ENCODE measurements at regions not wholly inside any gene's neighbourhood (a gene's known extent, or its start where the extent isn't known, plus 50 kb on each side); places are given as distances from the start of the nearest gene placed in this dataset.

DNA sequence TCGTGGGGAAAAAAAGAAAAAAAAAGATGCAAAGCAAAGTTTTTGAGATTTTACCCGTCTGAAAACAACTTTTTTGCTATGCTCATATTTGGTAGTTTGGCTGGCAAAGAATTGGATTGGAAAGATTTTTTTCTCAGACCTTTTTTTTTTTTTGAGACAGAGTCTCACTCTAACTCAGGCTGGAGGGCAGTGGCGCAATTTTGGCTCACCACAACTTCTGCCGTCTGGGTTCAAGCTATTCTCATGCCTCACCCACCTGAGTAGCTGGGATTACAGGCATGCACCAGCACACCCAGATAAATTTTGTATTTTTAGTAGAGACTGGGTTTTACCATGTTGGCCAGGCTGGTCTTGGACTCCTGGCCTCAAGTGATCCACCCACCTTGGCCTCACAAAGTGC is 56.3 kb upstream of the TANC1 start (continued):
- TF ChIP-seq, protein P1, sequence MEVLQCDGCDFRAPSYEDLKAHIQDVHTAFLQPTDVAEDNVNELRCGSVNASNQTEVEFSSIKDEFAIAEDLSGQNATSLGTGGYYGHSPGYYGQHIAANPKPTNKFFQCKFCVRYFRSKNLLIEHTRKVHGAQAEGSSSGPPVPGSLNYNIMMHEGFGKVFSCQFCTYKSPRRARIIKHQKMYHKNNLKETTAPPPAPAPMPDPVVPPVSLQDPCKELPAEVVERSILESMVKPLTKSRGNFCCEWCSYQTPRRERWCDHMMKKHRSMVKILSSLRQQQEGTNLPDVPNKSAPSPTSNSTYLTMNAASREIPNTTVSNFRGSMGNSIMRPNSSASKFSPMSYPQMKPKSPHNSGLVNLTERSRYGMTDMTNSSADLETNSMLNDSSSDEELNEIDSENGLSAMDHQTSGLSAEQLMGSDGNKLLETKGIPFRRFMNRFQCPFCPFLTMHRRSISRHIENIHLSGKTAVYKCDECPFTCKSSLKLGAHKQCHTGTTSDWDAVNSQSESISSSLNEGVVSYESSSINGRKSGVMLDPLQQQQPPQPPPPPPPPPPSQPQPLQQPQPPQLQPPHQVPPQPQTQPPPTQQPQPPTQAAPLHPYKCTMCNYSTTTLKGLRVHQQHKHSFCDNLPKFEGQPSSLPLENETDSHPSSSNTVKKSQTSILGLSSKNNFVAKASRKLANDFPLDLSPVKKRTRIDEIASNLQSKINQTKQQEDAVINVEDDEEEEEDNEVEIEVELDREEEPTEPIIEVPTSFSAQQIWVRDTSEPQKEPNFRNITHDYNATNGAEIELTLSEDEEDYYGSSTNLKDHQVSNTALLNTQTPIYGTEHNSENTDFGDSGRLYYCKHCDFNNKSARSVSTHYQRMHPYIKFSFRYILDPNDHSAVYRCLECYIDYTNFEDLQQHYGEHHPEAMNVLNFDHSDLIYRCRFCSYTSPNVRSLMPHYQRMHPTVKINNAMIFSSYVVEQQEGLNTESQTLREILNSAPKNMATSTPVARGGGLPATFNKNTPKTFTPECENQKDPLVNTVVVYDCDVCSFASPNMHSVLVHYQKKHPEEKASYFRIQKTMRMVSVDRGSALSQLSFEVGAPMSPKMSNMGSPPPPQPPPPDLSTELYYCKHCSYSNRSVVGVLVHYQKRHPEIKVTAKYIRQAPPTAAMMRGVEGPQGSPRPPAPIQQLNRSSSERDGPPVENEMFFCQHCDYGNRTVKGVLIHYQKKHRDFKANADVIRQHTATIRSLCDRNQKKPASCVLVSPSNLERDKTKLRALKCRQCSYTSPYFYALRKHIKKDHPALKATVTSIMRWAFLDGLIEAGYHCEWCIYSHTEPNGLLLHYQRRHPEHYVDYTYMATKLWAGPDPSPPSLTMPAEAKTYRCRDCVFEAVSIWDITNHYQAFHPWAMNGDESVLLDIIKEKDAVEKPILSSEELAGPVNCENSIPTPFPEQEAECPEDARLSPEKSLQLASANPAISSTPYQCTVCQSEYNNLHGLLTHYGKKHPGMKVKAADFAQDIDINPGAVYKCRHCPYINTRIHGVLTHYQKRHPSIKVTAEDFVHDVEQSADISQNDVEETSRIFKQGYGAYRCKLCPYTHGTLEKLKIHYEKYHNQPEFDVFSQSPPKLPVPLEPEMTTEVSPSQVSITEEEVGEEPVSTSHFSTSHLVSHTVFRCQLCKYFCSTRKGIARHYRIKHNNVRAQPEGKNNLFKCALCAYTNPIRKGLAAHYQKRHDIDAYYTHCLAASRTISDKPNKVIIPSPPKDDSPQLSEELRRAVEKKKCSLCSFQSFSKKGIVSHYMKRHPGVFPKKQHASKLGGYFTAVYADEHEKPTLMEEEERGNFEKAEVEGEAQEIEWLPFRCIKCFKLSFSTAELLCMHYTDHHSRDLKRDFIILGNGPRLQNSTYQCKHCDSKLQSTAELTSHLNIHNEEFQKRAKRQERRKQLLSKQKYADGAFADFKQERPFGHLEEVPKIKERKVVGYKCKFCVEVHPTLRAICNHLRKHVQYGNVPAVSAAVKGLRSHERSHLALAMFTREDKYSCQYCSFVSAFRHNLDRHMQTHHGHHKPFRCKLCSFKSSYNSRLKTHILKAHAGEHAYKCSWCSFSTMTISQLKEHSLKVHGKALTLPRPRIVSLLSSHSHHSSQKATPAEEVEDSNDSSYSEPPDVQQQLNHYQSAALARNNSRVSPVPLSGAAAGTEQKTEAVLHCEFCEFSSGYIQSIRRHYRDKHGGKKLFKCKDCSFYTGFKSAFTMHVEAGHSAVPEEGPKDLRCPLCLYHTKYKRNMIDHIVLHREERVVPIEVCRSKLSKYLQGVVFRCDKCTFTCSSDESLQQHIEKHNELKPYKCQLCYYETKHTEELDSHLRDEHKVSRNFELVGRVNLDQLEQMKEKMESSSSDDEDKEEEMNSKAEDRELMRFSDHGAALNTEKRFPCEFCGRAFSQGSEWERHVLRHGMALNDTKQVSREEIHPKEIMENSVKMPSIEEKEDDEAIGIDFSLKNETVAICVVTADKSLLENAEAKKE (CRISPR knock-in tag; IDR thresholded peaks at IDR 0.05): no peak
- TF ChIP-seq POLR2AphosphoS5 (IDR thresholded peaks at IDR 0.05; ENCODE audit: low read depth) (no peak), ZNF331 (CRISPR knock-in tag; IDR thresholded peaks at IDR 0.05; ENCODE audit: low read depth) (no peak), JUNB (IDR thresholded peaks at IDR 0.05; ENCODE audit: unreplicated experiment) (no peak)
- TF ChIP-seq, protein P2, sequence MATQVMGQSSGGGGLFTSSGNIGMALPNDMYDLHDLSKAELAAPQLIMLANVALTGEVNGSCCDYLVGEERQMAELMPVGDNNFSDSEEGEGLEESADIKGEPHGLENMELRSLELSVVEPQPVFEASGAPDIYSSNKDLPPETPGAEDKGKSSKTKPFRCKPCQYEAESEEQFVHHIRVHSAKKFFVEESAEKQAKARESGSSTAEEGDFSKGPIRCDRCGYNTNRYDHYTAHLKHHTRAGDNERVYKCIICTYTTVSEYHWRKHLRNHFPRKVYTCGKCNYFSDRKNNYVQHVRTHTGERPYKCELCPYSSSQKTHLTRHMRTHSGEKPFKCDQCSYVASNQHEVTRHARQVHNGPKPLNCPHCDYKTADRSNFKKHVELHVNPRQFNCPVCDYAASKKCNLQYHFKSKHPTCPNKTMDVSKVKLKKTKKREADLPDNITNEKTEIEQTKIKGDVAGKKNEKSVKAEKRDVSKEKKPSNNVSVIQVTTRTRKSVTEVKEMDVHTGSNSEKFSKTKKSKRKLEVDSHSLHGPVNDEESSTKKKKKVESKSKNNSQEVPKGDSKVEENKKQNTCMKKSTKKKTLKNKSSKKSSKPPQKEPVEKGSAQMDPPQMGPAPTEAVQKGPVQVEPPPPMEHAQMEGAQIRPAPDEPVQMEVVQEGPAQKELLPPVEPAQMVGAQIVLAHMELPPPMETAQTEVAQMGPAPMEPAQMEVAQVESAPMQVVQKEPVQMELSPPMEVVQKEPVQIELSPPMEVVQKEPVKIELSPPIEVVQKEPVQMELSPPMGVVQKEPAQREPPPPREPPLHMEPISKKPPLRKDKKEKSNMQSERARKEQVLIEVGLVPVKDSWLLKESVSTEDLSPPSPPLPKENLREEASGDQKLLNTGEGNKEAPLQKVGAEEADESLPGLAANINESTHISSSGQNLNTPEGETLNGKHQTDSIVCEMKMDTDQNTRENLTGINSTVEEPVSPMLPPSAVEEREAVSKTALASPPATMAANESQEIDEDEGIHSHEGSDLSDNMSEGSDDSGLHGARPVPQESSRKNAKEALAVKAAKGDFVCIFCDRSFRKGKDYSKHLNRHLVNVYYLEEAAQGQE (IDR thresholded peaks at IDR 0.05; ENCODE audit: unreplicated experiment): no peak

DNA sequence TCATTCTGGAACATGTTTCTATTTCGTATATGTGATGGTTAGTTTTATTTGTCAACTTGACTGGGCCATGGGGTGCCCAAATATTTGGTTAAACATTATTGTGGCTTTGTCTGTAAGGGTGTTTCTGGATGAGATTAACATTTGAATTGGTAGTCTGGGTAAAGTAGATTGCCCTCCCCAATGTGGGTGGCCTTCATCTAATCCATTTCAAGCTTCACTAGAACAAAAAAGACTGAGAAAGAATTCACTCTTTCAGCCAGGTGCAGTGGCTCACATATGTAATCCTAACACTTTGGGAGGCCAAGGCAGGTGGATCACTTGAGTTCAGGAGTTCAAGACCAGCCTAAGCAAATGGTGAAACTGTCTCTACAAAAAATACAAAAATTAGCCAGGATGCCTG is 55.7 kb upstream of the TANC1 start:
- no peak; the same call in 2 of the 3 replicates for ATAC-seq
- Histone ChIP-seq H3K79me2 (replicated peaks; ENCODE audit: insufficient read depth) (no peaks in the 10 kb centered on the region), H3K36me3 (ENCODE audit: insufficient read depth) (no peaks in the 10 kb centered on the region), H4K20me1 (replicated peaks; ENCODE audit: insufficient read depth) (no peaks in the 10 kb centered on the region), H3F3A (replicated peaks; ENCODE audit: low read depth) (no peaks in the 10 kb centered on the region), H3K27ac (ENCODE audit: low read depth) (peak overlapping the region; percentile 2; the same call in 1 of the 2 replicates), H3K9me2 (ENCODE audit: insufficient read depth) (peaks cover 3% of the 10 kb centered on the region; the same call in 1 of the 2 replicates), H3K4me1 (ENCODE audit: insufficient read depth) (peaks cover 12% of the 10 kb centered on the region), H3K4me2 (peak overlapping the region; percentile 16; the same call in 1 of the 2 replicates), H3K4me3 (no peak overlapping the region), H2AFZ (no peak overlapping the region), H3K27me3 (ENCODE audit: insufficient read depth) (no peaks in the 10 kb centered on the region)
- no peak overlapping the region for H3K4me3 Mint-ChIP-seq
- H3K9me3 Mint-ChIP-seq: no peaks in the 10 kb centered on the region
- DNase-seq (ENCODE audit: low spot score): peak; percentile 32
- H3K27ac Mint-ChIP-seq: no peak overlapping the region
- H3K4me1 Mint-ChIP-seq: peaks cover 22% of the 10 kb centered on the region
- H3K36me3 Mint-ChIP-seq (ENCODE audit: low read depth): no peaks in the 10 kb centered on the region
- H3K27me3 Mint-ChIP-seq (ENCODE audit: insufficient read depth, low read depth, poor library complexity): peaks cover 7% of the 10 kb centered on the region
- TF ChIP-seq CREB1 (CRISPR knock-in tag; IDR thresholded peaks at IDR 0.05; ENCODE audit: low read depth): no peak
- no peak for TF ChIP-seq STAT1 (IDR thresholded peaks at IDR 0.05; ENCODE audit: unreplicated experiment)
- TF ChIP-seq, protein P3, sequence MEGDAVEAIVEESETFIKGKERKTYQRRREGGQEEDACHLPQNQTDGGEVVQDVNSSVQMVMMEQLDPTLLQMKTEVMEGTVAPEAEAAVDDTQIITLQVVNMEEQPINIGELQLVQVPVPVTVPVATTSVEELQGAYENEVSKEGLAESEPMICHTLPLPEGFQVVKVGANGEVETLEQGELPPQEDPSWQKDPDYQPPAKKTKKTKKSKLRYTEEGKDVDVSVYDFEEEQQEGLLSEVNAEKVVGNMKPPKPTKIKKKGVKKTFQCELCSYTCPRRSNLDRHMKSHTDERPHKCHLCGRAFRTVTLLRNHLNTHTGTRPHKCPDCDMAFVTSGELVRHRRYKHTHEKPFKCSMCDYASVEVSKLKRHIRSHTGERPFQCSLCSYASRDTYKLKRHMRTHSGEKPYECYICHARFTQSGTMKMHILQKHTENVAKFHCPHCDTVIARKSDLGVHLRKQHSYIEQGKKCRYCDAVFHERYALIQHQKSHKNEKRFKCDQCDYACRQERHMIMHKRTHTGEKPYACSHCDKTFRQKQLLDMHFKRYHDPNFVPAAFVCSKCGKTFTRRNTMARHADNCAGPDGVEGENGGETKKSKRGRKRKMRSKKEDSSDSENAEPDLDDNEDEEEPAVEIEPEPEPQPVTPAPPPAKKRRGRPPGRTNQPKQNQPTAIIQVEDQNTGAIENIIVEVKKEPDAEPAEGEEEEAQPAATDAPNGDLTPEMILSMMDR (conservative IDR thresholded peaks at IDR 0.05; ENCODE audit: low read depth in 2 of 2): no peak
- TF ChIP-seq, protein P2 (IDR thresholded peaks at IDR 0.05; ENCODE audit: unreplicated experiment): no peak
- TF ChIP-seq EZH2 (IDR thresholded peaks at IDR 0.05; ENCODE audit: low read depth, unreplicated experiment): no peak
- no peak for TF ChIP-seq POLR2AphosphoS5 (IDR thresholded peaks at IDR 0.05; ENCODE audit: low read depth)
- TF ChIP-seq JUNB (IDR thresholded peaks at IDR 0.05; ENCODE audit: unreplicated experiment): no peak
